Stimulated activated naive CD8-positive, alpha-beta T cell treated with anti-CD3 and anti-CD28 coated beads, Interleukin-15, amount 100 ng/mL, for 72 hours (primary cell): ENCODE measurements at regions not wholly inside any gene's neighbourhood (a gene's known extent, or its start where the extent isn't known, plus 50 kb on each side); places are given as distances from the start of the nearest gene placed in this dataset.
"Not testable (repeated sequence)": the region's sequence is repeated elsewhere in the genome, so short reads cannot be mapped to it uniquely, and the experiment has no call there.

Experiments
- ATAC-seq: fragments of 150-1000 bp; cut with Tn5 transposase; 2 replicates; pipeline ENCODE4 v1.10.0; 2021; ENCODE audit warnings: mild to moderate bottlenecking, moderate library complexity
- DNase-seq, 2 donors: peaks; one replicate each; pipeline ENCODE4 v3.0.0; 2021 to 2022
- H3K27ac Mint-ChIP-seq, 2 donors: one replicate each; pipeline ENCODE4 v1.8.0; 2022; ENCODE audit warnings: mild to moderate bottlenecking in 2 of 2, mixed read lengths in 2 of 2, moderate library complexity in 2 of 2
- H3K27me3 Mint-ChIP-seq: one replicate; pipeline ENCODE4 v1.8.0; 2022; ENCODE audit warnings: mixed read lengths
- H3K4me1 Mint-ChIP-seq: one replicate; pipeline ENCODE4 v1.8.0; 2022; ENCODE audit warnings: mild to moderate bottlenecking, mixed read lengths
- H3K4me3 Mint-ChIP-seq, 2 donors: one replicate each; pipeline ENCODE4 v1.8.0; 2022; ENCODE audit warnings: mild to moderate bottlenecking in 2 of 2, mixed read lengths in 2 of 2, moderate library complexity in 1 of 2
- H3K9me3 Mint-ChIP-seq, 2 donors: one replicate each; pipeline ENCODE4 v1.8.0; 2022; ENCODE audit warnings: mixed read lengths in 2 of 2

- ATAC-seq (no peak), DNase-seq (no peak)
- Mint-ChIP-seq H3K4me3 (no peak overlapping the region), H3K4me1 (no peaks in the 10 kb centered on the region), H3K27me3 (no peaks in the 10 kb centered on the region), H3K27ac (no peak overlapping the region), H3K9me3 (peaks cover 12% of the 10 kb centered on the region in 2 donors)
Observed at GRCh38 chr13:69283837-69284236, 823.8 kb upstream of the ATXN8OS start.

- Mint-ChIP-seq H3K27ac (no peak overlapping the region), H3K4me3 (no peak overlapping the region), H3K27me3 (no peaks in the 10 kb centered on the region), H3K9me3 (peaks cover 12% of the 10 kb centered on the region in 2 donors), H3K4me1 (no peaks in the 10 kb centered on the region)
- DNase-seq (no peak), ATAC-seq (no peak)
Observed at GRCh38 chr13:69283301-69283700, 824.3 kb upstream of the ATXN8OS start.

- no peak for DNase-seq
- ATAC-seq = no peak
- Mint-ChIP-seq H3K9me3 (peaks cover 12% of the 10 kb centered on the region in 2 donors), H3K4me3 (no peak overlapping the region), H3K27ac (no peak overlapping the region), H3K4me1 (no peaks in the 10 kb centered on the region), H3K27me3 (no peaks in the 10 kb centered on the region)
Observed at GRCh38 chr13:69280399-69280798, 827.2 kb upstream of the ATXN8OS start.

GRCh38 chr13:69279213-69279612 is 828.4 kb upstream of the ATXN8OS start:
- Mint-ChIP-seq H3K9me3 (peaks cover 12% of the 10 kb centered on the region in 2 donors), H3K4me1 (no peaks in the 10 kb centered on the region), H3K27me3 (no peaks in the 10 kb centered on the region), H3K27ac (no peak overlapping the region), H3K4me3 (no peak overlapping the region)
- no peak for ATAC-seq
- no peak for DNase-seq

- no peak for ATAC-seq
- Mint-ChIP-seq H3K27ac (no peak overlapping the region), H3K4me3 (no peak overlapping the region), H3K27me3 (no peaks in the 10 kb centered on the region), H3K4me1 (no peaks in the 10 kb centered on the region), H3K9me3 (no peaks in the 10 kb centered on the region)
- DNase-seq = no peak
Observed at GRCh38 chr13:69274231-69274630, 833.4 kb upstream of the ATXN8OS start.

GRCh38 chr13:69264362-69265334 is 843.0 kb upstream of the ATXN8OS start:
- Mint-ChIP-seq H3K4me1 (no peaks in the 10 kb centered on the region), H3K27ac (no peak overlapping the region), H3K4me3 (no peak overlapping the region), H3K9me3 (peaks cover 18 to 23% of the 10 kb centered on the region in 2 donors), H3K27me3 (no peaks in the 10 kb centered on the region)
- DNase-seq (no peak), ATAC-seq (no peak)

- Mint-ChIP-seq H3K27ac (no peak overlapping the region), H3K4me3 (no peak overlapping the region), H3K27me3 (no peaks in the 10 kb centered on the region), H3K9me3 (no peaks in the 10 kb centered on the region), H3K4me1 (no peaks in the 10 kb centered on the region)
- ATAC-seq (no peak), DNase-seq (no peak)
Observed at GRCh38 chr13:69243366-69243765, 864.3 kb upstream of the ATXN8OS start.

GRCh38 chr13:69234171-69234570 is 873.5 kb upstream of the ATXN8OS start:
- Mint-ChIP-seq H3K27ac (no peak overlapping the region), H3K9me3 (peaks cover 12 to 19% of the 10 kb centered on the region in 2 donors), H3K4me3 (no peak overlapping the region), H3K27me3 (no peaks in the 10 kb centered on the region), H3K4me1 (no peaks in the 10 kb centered on the region)
- no peak for DNase-seq
- no peak for ATAC-seq

- Mint-ChIP-seq H3K4me3 (no peak overlapping the region), H3K27me3 (no peaks in the 10 kb centered on the region), H3K9me3 (peaks cover 10 to 46% of the 10 kb centered on the region in 2 donors), H3K4me1 (no peaks in the 10 kb centered on the region), H3K27ac (no peak overlapping the region)
- no peak for ATAC-seq
- DNase-seq = no peak
Observed at GRCh38 chr13:69226427-69226826, 881.2 kb upstream of the ATXN8OS start.

GRCh38 chr13:69221633-69222498 is 885.8 kb upstream of the ATXN8OS start:
- not testable (repeated sequence) for H3K4me3 Mint-ChIP-seq, H3K27me3 Mint-ChIP-seq, ATAC-seq, H3K4me1 Mint-ChIP-seq, DNase-seq, H3K27ac Mint-ChIP-seq
- H3K9me3 Mint-ChIP-seq = peaks cover 0 to 30% of the 10 kb centered on the region in 2 donors

- Mint-ChIP-seq H3K27me3 (no peaks in the 10 kb centered on the region), H3K4me3 (no peak overlapping the region), H3K4me1 (no peaks in the 10 kb centered on the region), H3K9me3 (peaks cover 0 to 11% of the 10 kb centered on the region in 2 donors), H3K27ac (no peak overlapping the region)
- DNase-seq (no peak), ATAC-seq (no peak)
Observed at GRCh38 chr13:69213396-69213795, 894.2 kb upstream of the ATXN8OS start.

- H3K4me1 Mint-ChIP-seq = no peaks in the 10 kb centered on the region
- H3K9me3 Mint-ChIP-seq = peaks cover 7 to 11% of the 10 kb centered on the region in 2 donors
- no peak for ATAC-seq
- H3K4me3 Mint-ChIP-seq = no peak overlapping the region
- DNase-seq = no peak
- H3K27ac Mint-ChIP-seq = no peak overlapping the region
- H3K27me3 Mint-ChIP-seq = no peaks in the 10 kb centered on the region
Observed at GRCh38 chr13:69204620-69205019, 903.0 kb upstream of the ATXN8OS start.

- Mint-ChIP-seq H3K27ac (no peak overlapping the region), H3K4me3 (no peak overlapping the region), H3K4me1 (no peaks in the 10 kb centered on the region), H3K9me3 (peaks cover 7 to 11% of the 10 kb centered on the region in 2 donors), H3K27me3 (no peaks in the 10 kb centered on the region)
- ATAC-seq = no peak
- DNase-seq = no peak
Observed at GRCh38 chr13:69202996-69203395, 904.6 kb upstream of the ATXN8OS start.

- Mint-ChIP-seq H3K27ac (no peak overlapping the region), H3K4me3 (no peak overlapping the region), H3K27me3 (no peaks in the 10 kb centered on the region), H3K9me3 (peaks cover 0 to 7% of the 10 kb centered on the region in 2 donors), H3K4me1 (no peaks in the 10 kb centered on the region)
- ATAC-seq (no peak), DNase-seq (no peak)
Observed at GRCh38 chr13:69199664-69200063, 908.0 kb upstream of the ATXN8OS start.

GRCh38 chr13:69198706-69199105 is 908.9 kb upstream of the ATXN8OS start:
- no peak for ATAC-seq
- DNase-seq = no peak
- no peak overlapping the region for H3K4me3 Mint-ChIP-seq

GRCh38 chr13:69194130-69194529 is 913.5 kb upstream of the ATXN8OS start:
- Mint-ChIP-seq H3K27ac (no peak overlapping the region), H3K4me3 (no peak overlapping the region), H3K27me3 (no peaks in the 10 kb centered on the region), H3K4me1 (no peaks in the 10 kb centered on the region), H3K9me3 (peaks cover 6 to 9% of the 10 kb centered on the region in 2 donors)
- ATAC-seq = no peak
- DNase-seq = no peak

More at GRCh38 chr13:69198706-69199105, 908.9 kb upstream of the ATXN8OS start:
- no peaks in the 10 kb centered on the region for H3K27me3 Mint-ChIP-seq
- no peaks in the 10 kb centered on the region for H3K4me1 Mint-ChIP-seq
- H3K9me3 Mint-ChIP-seq = peaks cover 6 to 12% of the 10 kb centered on the region in 2 donors
- no peak overlapping the region for H3K27ac Mint-ChIP-seq
